ENCODE measurements at regions not wholly inside any gene's neighbourhood (a gene's known extent, or its start where the extent isn't known, plus 50 kb on each side); places are given as distances from the start of the nearest gene placed in this dataset.
"Not testable (repeated sequence)": the region's sequence is repeated elsewhere in the genome, so short reads cannot be mapped to it uniquely, and the experiment has no call there.

DNA sequence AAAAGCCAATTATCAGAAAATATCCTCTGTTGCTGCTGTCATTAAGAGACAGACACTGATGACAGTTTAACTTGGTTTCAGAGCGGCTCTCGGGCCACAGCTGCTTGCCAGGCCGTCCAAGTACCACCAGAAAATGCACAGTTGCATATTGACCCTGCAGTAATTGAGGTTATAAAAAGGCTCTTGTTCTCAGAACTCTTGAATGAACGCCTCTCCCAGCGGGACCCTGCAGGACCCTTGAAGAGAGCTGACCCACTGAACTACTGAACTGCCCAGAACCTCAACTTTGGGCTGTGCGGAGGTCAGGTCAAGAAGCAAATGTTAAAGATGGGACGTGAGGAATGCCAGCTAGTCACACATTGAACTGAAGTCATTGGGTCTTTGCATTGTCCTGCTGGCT lies 1559.0 kb upstream of the SLC10A2 start:
- Histone ChIP-seq H3K4me3 (no peak overlapping the region), H3K4me1 (no peaks in the 10 kb centered on the region), H3K36me3 (no peaks in the 10 kb centered on the region), H3K27ac (no peak overlapping the region), H3K27me3 (no peaks in the 10 kb centered on the region), H3K9me3 (no peaks in the 10 kb centered on the region)
- intact Hi-C loops (cut with DNase I) = no loop called here
- WGBS, 2 donors = 71 to 78% methylated on average over 7 of the region's 7 CpGs
- DNase-seq = no peak
- TF ChIP-seq POLR2A (IDR thresholded peaks at IDR 0.05) (no peak), POLR2AphosphoS5 (IDR thresholded peaks at IDR 0.05) (no peak), EP300 (IDR thresholded peaks at IDR 0.05) (no peak)
- TF ChIP-seq, protein P1, sequence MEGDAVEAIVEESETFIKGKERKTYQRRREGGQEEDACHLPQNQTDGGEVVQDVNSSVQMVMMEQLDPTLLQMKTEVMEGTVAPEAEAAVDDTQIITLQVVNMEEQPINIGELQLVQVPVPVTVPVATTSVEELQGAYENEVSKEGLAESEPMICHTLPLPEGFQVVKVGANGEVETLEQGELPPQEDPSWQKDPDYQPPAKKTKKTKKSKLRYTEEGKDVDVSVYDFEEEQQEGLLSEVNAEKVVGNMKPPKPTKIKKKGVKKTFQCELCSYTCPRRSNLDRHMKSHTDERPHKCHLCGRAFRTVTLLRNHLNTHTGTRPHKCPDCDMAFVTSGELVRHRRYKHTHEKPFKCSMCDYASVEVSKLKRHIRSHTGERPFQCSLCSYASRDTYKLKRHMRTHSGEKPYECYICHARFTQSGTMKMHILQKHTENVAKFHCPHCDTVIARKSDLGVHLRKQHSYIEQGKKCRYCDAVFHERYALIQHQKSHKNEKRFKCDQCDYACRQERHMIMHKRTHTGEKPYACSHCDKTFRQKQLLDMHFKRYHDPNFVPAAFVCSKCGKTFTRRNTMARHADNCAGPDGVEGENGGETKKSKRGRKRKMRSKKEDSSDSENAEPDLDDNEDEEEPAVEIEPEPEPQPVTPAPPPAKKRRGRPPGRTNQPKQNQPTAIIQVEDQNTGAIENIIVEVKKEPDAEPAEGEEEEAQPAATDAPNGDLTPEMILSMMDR (IDR thresholded peaks at IDR 0.05) = no peak

DNA sequence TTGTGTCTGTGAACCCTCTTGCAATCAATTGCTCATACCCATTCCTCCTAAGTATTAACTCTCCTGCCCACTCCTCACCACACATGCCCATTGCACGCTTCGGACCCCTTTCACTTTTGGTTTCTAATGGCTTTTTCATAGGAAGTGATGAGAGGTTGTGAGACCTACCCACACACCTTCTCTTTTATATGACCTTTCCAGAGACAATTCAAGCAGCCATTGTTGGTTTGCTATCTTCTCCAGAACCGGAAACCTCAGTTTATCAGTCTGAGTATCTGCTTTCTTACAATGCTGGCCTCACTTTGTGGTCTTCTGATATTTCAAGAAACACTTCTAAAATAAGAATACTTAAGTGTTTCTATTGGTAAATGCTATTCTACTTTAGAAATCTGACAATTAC lies 1550.8 kb upstream of the SLC10A2 start:
- WGBS, 2 donors = 81% methylated on average over 3 of the region's 3 CpGs
- DNase-seq = no peak
- Histone ChIP-seq H3K9me3 (no peaks in the 10 kb centered on the region), H3K4me3 (no peak overlapping the region), H3K27me3 (no peaks in the 10 kb centered on the region), H3K27ac (no peak overlapping the region), H3K36me3 (no peaks in the 10 kb centered on the region), H3K4me1 (no peaks in the 10 kb centered on the region)
- no peak for TF ChIP-seq EP300 (IDR thresholded peaks at IDR 0.05)
- intact Hi-C loops (cut with DNase I) = no loop called here

DNA sequence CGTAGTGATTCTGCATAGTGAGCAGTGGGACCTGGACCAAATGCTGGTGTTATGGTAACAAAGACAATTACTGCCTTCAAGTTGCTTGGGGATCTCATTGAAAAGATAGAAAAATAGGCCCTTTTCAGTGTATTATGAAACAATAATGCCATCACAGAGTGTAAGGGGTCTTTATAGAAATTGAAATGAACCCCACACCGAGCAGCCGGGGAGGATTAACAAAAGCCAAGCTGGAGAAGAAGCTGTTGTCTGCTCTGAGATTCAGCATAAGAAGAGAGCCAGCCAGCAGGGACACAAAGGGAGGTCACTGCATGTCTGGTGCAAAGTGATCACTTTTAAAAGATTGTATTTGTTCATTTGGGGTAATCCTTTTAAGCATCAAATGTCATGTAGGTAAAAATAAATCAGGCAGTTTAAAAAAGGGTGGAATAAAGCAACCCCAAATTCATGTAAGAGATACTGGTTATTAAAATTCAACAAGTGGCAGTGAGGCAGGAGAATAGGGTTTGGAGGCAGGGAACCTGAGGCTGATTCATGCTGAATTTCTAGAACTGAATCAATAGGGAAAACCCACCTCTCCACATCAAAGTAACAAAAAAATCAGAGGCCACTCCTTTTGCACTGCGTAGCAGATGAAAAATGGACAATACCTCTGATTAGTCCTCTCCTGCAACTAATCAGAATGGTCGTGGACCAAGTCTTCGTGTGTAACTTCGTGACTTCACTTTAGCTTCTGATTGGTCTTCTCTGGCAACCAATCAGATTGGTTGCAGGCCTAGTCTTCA lies 1548.3 kb upstream of the SLC10A2 start:
- TF ChIP-seq POLR2AphosphoS5 (IDR thresholded peaks at IDR 0.05) (no peak), POLR2A (IDR thresholded peaks at IDR 0.05) (no peak), EP300 (IDR thresholded peaks at IDR 0.05) (no peak)
- TF ChIP-seq, protein P1 (IDR thresholded peaks at IDR 0.05) = no peak
- Histone ChIP-seq H3K4me3 (no peak overlapping the region), H3K9me3 (no peaks in the 10 kb centered on the region), H3K27me3 (no peaks in the 10 kb centered on the region), H3K27ac (no peak overlapping the region), H3K36me3 (no peaks in the 10 kb centered on the region), H3K4me1 (no peaks in the 10 kb centered on the region)
- intact Hi-C loops (cut with DNase I) = no loop called here
- WGBS, 2 donors = 91 to 94% methylated on average over 7 of the region's 7 CpGs
- DNase-seq = no peak

DNA sequence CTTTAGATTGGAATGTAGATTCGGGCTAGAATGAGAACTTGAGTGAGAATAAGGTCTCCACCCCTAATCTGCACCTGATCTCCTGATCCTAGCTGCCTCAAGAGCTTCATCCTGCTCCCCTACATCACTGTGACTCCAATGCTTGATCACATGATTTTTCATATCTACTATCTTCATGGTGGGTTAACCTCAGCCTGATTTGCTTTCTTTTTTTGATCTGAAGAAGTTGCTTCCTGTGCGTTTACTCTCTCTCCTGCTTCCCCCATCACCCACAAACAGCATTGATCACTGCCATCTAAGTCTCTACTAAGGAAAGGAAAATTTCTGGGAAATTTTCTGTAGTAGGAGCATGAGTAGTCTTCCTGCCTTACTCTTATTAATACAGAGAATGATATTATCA lies 1542.1 kb upstream of the SLC10A2 start:
- TF ChIP-seq POLR2AphosphoS5 (IDR thresholded peaks at IDR 0.05) (no peak), POLR2A (IDR thresholded peaks at IDR 0.05) (no peak), EP300 (IDR thresholded peaks at IDR 0.05) (no peak)
- TF ChIP-seq, protein P1 (IDR thresholded peaks at IDR 0.05) = no peak
- Histone ChIP-seq H3K27me3 (no peaks in the 10 kb centered on the region), H3K27ac (no peak overlapping the region), H3K36me3 (no peaks in the 10 kb centered on the region), H3K4me3 (no peak overlapping the region), H3K4me1 (no peaks in the 10 kb centered on the region), H3K9me3 (no peaks in the 10 kb centered on the region)
- DNase-seq = no peak
- WGBS, 2 donors = 74 to 75% methylated on average over 2 of the region's 2 CpGs
- intact Hi-C loops (cut with DNase I) = no loop called here

DNA sequence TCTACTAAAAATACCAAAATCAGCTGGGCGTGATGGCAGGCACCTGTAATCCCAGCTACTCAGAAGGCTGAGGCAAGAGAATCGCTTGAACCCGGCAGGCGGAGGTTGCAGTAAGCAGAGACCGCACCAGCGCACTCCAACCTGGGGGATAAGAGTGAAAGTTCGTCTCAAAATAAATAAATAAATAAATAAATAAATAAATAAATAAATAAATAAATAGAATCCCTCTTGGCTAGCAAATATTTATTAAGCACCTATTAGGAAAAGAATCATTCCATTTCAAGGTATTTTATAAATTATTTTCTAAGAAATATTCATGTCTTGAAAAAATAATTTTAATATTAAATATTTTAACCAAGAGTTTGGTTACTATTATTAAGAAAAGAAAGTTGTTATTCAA lies 1539.2 kb upstream of the SLC10A2 start:
- H3K36me3 ChIP-seq; DNase-seq; H3K4me1 ChIP-seq; intact Hi-C loops (cut with DNase I); H3K4me3 ChIP-seq; H3K27me3 ChIP-seq; H3K27ac ChIP-seq; H3K9me3 ChIP-seq: not testable (repeated sequence)
- WGBS, 2 donors = 95 to 96% methylated on average over 7 of the region's 7 CpGs
